SU-DHL-6 (cell line): ENCODE measurements at regions not wholly inside any gene's neighbourhood (a gene's known extent, or its start where the extent isn't known, plus 50 kb on each side); places are given as distances from the start of the nearest gene placed in this dataset.

ENCODE experiments used
- CTCF ChIP-seq: fragments of 200-600 bp; sonication (generic); IDR thresholded peaks from one replicate; pipeline ENCODE4 v1.5.1; 2017; ENCODE audit warnings: antibody characterized with exemption, mild to moderate bottlenecking, low read length, moderate library complexity; ENCODE audit not compliant: insufficient read depth, poor library complexity, severe bottlenecking
- EZH2phosphoT487 ChIP-seq: fragments of 200-600 bp; sonication (generic), shearing (Covaris generic); conservative IDR thresholded peaks from 2 replicates; pipeline ENCODE4 v1.6.1; 2018; ENCODE audit warnings: mild to moderate bottlenecking, antibody characterized with exemption, low read length, moderate library complexity, mixed read lengths

- TF ChIP-seq CTCF (no peak), EZH2phosphoT487 (no peak)
These were observed 309.7 kb downstream of the GALR1 start for GRCh38 chr18:77559274-77559910.
